ENCODE measurements at regions not wholly inside any gene's neighbourhood (a gene's known extent, or its start where the extent isn't known, plus 50 kb on each side); places are given as distances from the start of the nearest gene placed in this dataset.

DNA sequence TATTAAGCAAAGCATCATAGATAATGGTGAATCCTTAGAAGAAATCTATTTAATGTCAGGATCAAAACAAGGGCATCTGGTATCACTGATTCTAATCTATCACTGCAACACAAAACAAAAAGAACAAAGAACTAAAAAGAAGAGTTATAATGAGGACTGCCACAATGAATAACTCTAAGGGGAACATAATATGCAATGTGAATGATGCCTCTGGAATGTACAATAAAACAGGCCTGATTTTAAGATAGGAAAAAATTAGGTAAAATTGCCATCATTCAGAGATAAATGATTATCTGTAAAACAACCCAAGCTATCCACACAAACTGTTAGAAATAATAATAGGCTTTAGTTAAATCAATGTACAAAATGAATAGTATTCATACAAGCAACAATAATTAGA is 936.7 kb upstream of the CITED2 start:
- in situ Hi-C loops (cut with MboI; ENCODE audit: low pct_unique_long_range_greater_than_20kb, low sequenced_read_pairs, unreplicated experiment): no loop called here
- TF ChIP-seq, protein P1, sequence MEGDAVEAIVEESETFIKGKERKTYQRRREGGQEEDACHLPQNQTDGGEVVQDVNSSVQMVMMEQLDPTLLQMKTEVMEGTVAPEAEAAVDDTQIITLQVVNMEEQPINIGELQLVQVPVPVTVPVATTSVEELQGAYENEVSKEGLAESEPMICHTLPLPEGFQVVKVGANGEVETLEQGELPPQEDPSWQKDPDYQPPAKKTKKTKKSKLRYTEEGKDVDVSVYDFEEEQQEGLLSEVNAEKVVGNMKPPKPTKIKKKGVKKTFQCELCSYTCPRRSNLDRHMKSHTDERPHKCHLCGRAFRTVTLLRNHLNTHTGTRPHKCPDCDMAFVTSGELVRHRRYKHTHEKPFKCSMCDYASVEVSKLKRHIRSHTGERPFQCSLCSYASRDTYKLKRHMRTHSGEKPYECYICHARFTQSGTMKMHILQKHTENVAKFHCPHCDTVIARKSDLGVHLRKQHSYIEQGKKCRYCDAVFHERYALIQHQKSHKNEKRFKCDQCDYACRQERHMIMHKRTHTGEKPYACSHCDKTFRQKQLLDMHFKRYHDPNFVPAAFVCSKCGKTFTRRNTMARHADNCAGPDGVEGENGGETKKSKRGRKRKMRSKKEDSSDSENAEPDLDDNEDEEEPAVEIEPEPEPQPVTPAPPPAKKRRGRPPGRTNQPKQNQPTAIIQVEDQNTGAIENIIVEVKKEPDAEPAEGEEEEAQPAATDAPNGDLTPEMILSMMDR (IDR thresholded peaks at IDR 0.05; ENCODE audit: extremely low read depth, insufficient read depth, missing control alignments): no peak
- no peak for DNase-seq (ENCODE audit: low spot score)

- in situ Hi-C loops (cut with MboI; ENCODE audit: low pct_unique_long_range_greater_than_20kb, low sequenced_read_pairs, unreplicated experiment): no loop called here
- TF ChIP-seq, protein P1 (IDR thresholded peaks at IDR 0.05; ENCODE audit: extremely low read depth, insufficient read depth, missing control alignments): no peak
- DNase-seq (ENCODE audit: low spot score): no peak
These were observed 928.9 kb upstream of the CITED2 start for GRCh38 chr6:140303218-140303949.

GRCh38 chr6:140300331-140300730 is 925.9 kb upstream of the CITED2 start:
- DNase-seq (ENCODE audit: low spot score): no peak
- TF ChIP-seq, protein P1 (IDR thresholded peaks at IDR 0.05; ENCODE audit: extremely low read depth, insufficient read depth, missing control alignments): no peak
- in situ Hi-C loops (cut with MboI; ENCODE audit: low pct_unique_long_range_greater_than_20kb, low sequenced_read_pairs, unreplicated experiment): no loop called here

GRCh38 chr6:140289186-140289585 is 914.7 kb upstream of the CITED2 start:
- TF ChIP-seq, protein P1 (IDR thresholded peaks at IDR 0.05; ENCODE audit: extremely low read depth, insufficient read depth, missing control alignments): no peak
- no peak for DNase-seq (ENCODE audit: low spot score)
- in situ Hi-C loops (cut with MboI; ENCODE audit: low pct_unique_long_range_greater_than_20kb, low sequenced_read_pairs, unreplicated experiment): no loop called here

GRCh38 chr6:140285998-140286690 is 911.7 kb upstream of the CITED2 start:
- in situ Hi-C loops (cut with MboI; ENCODE audit: low pct_unique_long_range_greater_than_20kb, low sequenced_read_pairs, unreplicated experiment): no loop called here

DNA sequence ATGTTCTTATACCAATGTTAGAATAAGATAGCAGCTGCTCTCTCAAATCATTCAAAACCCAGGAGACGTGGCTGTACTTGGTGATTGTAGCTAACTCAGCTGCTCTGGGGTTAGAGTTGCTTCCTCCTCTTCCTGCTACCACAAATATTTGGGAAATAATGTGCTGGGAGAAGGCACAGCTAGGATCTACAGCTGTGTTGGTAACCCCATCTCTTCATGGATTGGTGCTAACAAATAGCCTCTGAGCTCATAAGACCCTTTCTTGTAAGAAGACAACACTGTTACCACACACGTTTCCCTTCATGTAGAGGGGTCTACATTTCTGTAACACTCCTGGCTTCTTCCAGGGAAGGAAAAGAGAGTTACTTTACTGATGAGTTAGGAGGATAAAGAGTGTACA is 911.0 kb upstream of the CITED2 start:
- DNase-seq (ENCODE audit: low spot score): no peak
- TF ChIP-seq, protein P1 (IDR thresholded peaks at IDR 0.05; ENCODE audit: extremely low read depth, insufficient read depth, missing control alignments): no peak
- in situ Hi-C loops (cut with MboI; ENCODE audit: low pct_unique_long_range_greater_than_20kb, low sequenced_read_pairs, unreplicated experiment): no loop called here

More at GRCh38 chr6:140285998-140286690, 911.7 kb upstream of the CITED2 start:
- DNase-seq (ENCODE audit: low spot score): no peak
- TF ChIP-seq, protein P1 (IDR thresholded peaks at IDR 0.05; ENCODE audit: extremely low read depth, insufficient read depth, missing control alignments): no peak
